Calu3 (cell line): ENCODE measurements at regions not wholly inside any gene's neighbourhood (a gene's known extent, or its start where the extent isn't known, plus 50 kb on each side); places are given as distances from the start of the nearest gene placed in this dataset.

ENCODE experiments used
- BruUV-seq: library from RNA; stranded (reverse); fragments of 400-500 nt; replicated peaks from 2 replicates; lab custom pipeline; 2021; lab: Mats Ljungman, UMichigan
- CTCF ChIA-PET: fragments of 300-600 bp; sonication (Branson Sonifier 250); formaldehyde crosslinking; loops from one replicate; lab custom pipeline; 2022; ENCODE audit warnings: antibody characterized with exemption; lab: Charles Lee
- DNase-seq: peaks from one replicate; pipeline ENCODE4 v3.0.0; 2022
- H3K27ac Mint-ChIP-seq: one replicate; pipeline ENCODE4 v1.8.0; 2022; ENCODE audit warnings: mixed read lengths; ENCODE audit not compliant: unreplicated experiment
- H3K27me3 Mint-ChIP-seq: one replicate; pipeline ENCODE4 v1.8.0; 2022; ENCODE audit warnings: mixed read lengths; ENCODE audit not compliant: unreplicated experiment
- H3K36me3 Mint-ChIP-seq: one replicate; pipeline ENCODE4 v1.8.0; 2022; ENCODE audit warnings: mild to moderate bottlenecking, moderate library complexity, mixed read lengths; ENCODE audit not compliant: insufficient read depth, unreplicated experiment
- H3K4me1 Mint-ChIP-seq: one replicate; pipeline ENCODE4 v1.8.0; 2022; ENCODE audit warnings: mild to moderate bottlenecking, low read depth, mixed read lengths; ENCODE audit not compliant: unreplicated experiment
- H3K4me3 Mint-ChIP-seq: one replicate; pipeline ENCODE4 v1.8.0; 2022; ENCODE audit warnings: mild to moderate bottlenecking, low read depth, moderate library complexity, mixed read lengths; ENCODE audit not compliant: unreplicated experiment
- H3K9me3 Mint-ChIP-seq: one replicate; pipeline ENCODE4 v1.8.0; 2022; ENCODE audit warnings: low read depth, mixed read lengths; ENCODE audit not compliant: unreplicated experiment
- CTCF ChIP-seq: fragments of 200-600 bp; IDR thresholded peaks from one replicate; pipeline ENCODE4 v1.8.0; 2022; ENCODE audit warnings: antibody characterized with exemption; ENCODE audit not compliant: unreplicated experiment
- intact Hi-C: fragments of 100-400 bp; cut with micrococcal nuclease; formaldehyde crosslinking; loops from one replicate; pipeline ENCODE4 v1.10.0; 2022; ENCODE audit not compliant: unreplicated experiment

- BruUV-seq, result no TSS peak
- Mint-ChIP-seq H3K36me3 (no peaks in the 10 kb centered on the region), H3K4me3 (no peak overlapping the region), H3K27ac (no peak overlapping the region), H3K9me3 (no peaks in the 10 kb centered on the region), H3K27me3 (no peaks in the 10 kb centered on the region), H3K4me1 (peaks cover 12% of the 10 kb centered on the region)
- peak; percentile 55 for DNase-seq
- TF ChIP-seq CTCF, result no peak
- CTCF ChIA-PET, result no interaction called here
- intact Hi-C loops, result no loop called here
Measured at GRCh38 chr2:219722276-219722879, 94.9 kb downstream of the SLC4A3 start.

DNA sequence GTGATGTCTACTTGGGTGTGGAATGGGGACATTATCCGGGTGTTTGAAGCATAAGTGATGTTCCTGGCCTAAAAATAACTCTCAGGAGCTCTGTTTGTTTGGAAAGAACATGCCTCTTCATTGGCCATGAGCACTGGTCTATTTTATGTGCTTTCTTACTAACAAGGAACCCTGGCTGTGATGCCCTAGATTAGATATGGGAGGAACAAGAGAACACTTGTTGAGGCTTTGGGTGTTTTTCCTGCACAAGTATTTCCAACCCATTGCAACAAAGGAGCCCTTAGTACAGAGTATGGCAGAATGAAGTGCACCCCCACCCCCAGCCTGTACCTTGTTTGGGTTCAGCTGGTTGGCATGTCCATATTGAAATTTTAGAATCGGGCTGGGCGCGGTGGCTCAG, 95.9 kb downstream of the SLC4A3 start:
- Mint-ChIP-seq H3K36me3 (no peaks in the 10 kb centered on the region), H3K4me3 (no peak overlapping the region), H3K27ac (no peak overlapping the region), H3K4me1 (peaks cover 12% of the 10 kb centered on the region), H3K27me3 (no peaks in the 10 kb centered on the region), H3K9me3 (no peaks in the 10 kb centered on the region)
- TF ChIP-seq CTCF, result no peak
- CTCF ChIA-PET, result no interaction called here
- intact Hi-C loops, result no loop called here
- DNase-seq, result no peak
- no TSS peak for BruUV-seq

DNA sequence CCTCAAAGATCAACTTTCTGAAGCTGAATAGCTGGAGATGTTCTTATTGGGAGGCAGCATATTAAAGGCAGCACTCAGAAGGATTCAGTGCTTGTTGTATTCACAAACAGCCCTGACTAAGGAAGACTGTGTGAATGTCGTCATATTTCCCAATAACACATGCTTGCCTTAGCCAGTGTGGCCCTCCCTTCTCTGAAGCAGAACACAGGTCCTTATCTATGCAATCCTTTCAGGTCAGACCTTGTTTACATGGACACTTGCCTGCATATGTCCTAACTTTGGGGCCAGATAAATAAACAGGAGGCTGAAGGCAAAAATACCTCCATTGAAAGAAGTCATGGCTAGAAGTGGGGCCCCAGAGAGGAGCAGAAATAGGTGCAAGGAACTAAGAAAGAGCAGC, 97.2 kb downstream of the SLC4A3 start:
- Mint-ChIP-seq H3K36me3 (no peaks in the 10 kb centered on the region), H3K27me3 (no peaks in the 10 kb centered on the region), H3K27ac (no peak overlapping the region), H3K4me3 (no peak overlapping the region), H3K9me3 (no peaks in the 10 kb centered on the region), H3K4me1 (peaks cover 12% of the 10 kb centered on the region)
- BruUV-seq, result no TSS peak
- no peak for DNase-seq
- no peak for TF ChIP-seq CTCF
- intact Hi-C loops, result no loop called here
- CTCF ChIA-PET, result no interaction called here

DNA sequence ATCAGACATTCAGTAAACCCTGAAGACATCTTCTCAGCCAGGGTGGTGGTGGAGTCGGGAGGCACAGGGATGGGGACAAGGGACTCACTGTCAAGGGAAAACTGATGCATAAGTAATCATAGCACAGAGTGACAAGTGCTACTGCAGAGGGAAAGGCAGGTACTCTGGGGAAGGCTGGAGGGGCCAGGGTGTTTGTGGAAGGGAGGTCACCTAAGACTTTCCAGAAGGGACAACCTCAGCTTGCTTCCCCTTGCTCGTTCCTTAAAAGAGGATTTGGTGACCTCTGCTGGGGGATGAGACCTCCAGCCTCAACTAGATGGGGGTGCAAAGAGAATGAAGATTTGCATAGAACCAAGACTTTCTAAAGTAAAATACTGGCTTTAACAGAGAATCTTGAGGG, 99.5 kb downstream of the SLC4A3 start:
- intact Hi-C loops, result no loop called here
- peak; percentile 5 for DNase-seq
- Mint-ChIP-seq H3K4me3 (no peak overlapping the region), H3K27ac (no peak overlapping the region), H3K27me3 (no peaks in the 10 kb centered on the region), H3K36me3 (no peaks in the 10 kb centered on the region), H3K4me1 (peaks cover 9% of the 10 kb centered on the region), H3K9me3 (no peaks in the 10 kb centered on the region)
- CTCF ChIA-PET, result interaction anchor here (0.6 kb wide), 1 partner anchor 96 kb away, joined by 4 read pairs; no protein-coding TSS in a partner anchor
- BruUV-seq, result no TSS peak
- TF ChIP-seq CTCF, result no peak
